ENCODE measurements at regions not wholly inside any gene's neighbourhood (a gene's known extent, or its start where the extent isn't known, plus 50 kb on each side); places are given as distances from the start of the nearest gene placed in this dataset.

DNA sequence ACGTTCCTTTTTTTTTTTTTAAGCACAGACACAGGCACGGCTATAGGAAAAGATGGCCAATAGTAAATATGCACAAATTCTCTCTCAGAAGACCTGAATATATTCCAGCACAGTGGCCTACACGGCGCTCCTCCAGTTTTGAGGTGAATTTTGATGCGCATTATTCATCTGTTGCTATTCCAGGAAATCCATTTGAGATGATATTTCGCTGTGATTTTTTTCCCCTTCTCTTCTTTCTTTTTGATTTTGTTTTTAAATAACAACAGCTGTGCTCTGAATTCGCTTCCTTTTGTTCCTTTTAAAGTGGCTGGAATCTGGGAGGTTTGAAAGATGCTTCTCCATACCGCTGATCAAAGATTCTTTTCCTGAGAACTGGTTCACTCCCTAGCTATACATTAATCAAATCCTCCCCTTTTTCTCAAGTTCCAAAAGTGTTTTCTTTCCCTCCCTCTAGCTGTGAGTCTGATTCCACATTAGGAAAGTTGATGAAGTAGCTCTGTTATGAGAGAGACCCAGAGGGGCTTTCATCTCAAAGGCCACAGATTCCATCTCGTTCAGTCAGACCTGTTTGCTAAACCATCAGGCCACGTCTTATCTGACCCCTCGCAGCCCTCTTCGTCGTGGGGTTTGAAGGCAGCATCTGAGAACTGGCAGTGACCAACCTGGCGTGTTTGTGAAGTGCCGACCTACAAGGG lies 602.7 kb upstream of the NRP1 start:
- no peaks in the 10 kb centered on the region for H3F3A ChIP-seq (ENCODE audit: insufficient read depth)
- H3K9me3 ChIP-seq (ENCODE audit: low read depth), result no peaks in the 10 kb centered on the region
- H3K4me1 ChIP-seq (ENCODE audit: insufficient read depth), result no peaks in the 10 kb centered on the region
- H3K36me3 ChIP-seq (ENCODE audit: low read depth), result no peaks in the 10 kb centered on the region
- no peaks in the 10 kb centered on the region for H4K20me1 ChIP-seq (ENCODE audit: insufficient read depth)
- H3K4me2 ChIP-seq (ENCODE audit: unreplicated experiment), result no peak overlapping the region
- H3K27ac ChIP-seq, result no peak overlapping the region
- H3K9ac ChIP-seq, result no peak overlapping the region
- no peak overlapping the region for H3K4me3 ChIP-seq
- in situ Hi-C loops (cut with MboI), result no loop called here
- DNase-seq, result no peak
- no peaks in the 10 kb centered on the region for H3K27me3 ChIP-seq (replicated peaks; ENCODE audit: insufficient read depth)
- H3K9me2 ChIP-seq (ENCODE audit: insufficient read depth), result no peaks in the 10 kb centered on the region
- WGBS, 2 experiments (ENCODE audit: low coverage in 1 of 2, low lambda C conversion rate in 2 of 2, missing lambda C conversion rate in 2 of 2), result 71 to 74% methylated on average over 15 of the region's 15 CpGs
- no peak overlapping the region for H2AFZ ChIP-seq
- TF ChIP-seq EZH2 (IDR thresholded peaks at IDR 0.05; ENCODE audit: insufficient read depth, poor library complexity, severe bottlenecking) (no peak), EZH2phosphoT487 (IDR thresholded peaks at IDR 0.05; ENCODE audit: insufficient read depth, low read depth) (no peak)
- H3K79me2 ChIP-seq (ENCODE audit: insufficient read depth), result no peaks in the 10 kb centered on the region

DNA sequence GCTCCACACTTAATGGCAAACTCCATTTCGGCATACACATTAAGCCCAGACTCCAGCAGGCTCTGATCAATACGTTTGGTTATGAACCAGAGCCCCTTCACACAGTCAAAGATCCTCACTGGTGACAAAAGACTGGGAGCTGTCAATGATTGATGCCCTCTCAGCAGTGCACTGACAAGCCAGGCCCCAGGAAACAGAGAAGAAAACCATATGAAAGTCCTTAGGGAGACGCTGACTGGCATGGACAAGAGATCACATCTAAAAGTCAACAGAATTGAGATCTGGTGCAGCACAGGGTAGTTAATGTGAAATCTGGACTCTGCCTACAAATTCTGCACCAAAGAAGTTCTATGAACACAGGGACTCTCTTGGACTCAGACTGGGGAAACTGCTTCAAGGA lies 600.9 kb upstream of the NRP1 start:
- 73 to 84% methylated on average over 3 of the region's 3 CpGs for WGBS, 2 experiments (ENCODE audit: low coverage in 1 of 2, low lambda C conversion rate in 2 of 2, missing lambda C conversion rate in 2 of 2)
- no peak overlapping the region for H3K4me3 ChIP-seq
- TF ChIP-seq EZH2phosphoT487 (IDR thresholded peaks at IDR 0.05; ENCODE audit: insufficient read depth, low read depth), result no peak
- TF ChIP-seq EZH2 (IDR thresholded peaks at IDR 0.05; ENCODE audit: insufficient read depth, poor library complexity, severe bottlenecking), result no peak
- H3K9me3 ChIP-seq (ENCODE audit: low read depth), result no peaks in the 10 kb centered on the region
- no peaks in the 10 kb centered on the region for H3K9me2 ChIP-seq (ENCODE audit: insufficient read depth)
- H3K4me1 ChIP-seq (ENCODE audit: insufficient read depth), result no peaks in the 10 kb centered on the region
- H3K36me3 ChIP-seq (ENCODE audit: low read depth), result no peaks in the 10 kb centered on the region
- H4K20me1 ChIP-seq (ENCODE audit: insufficient read depth), result no peaks in the 10 kb centered on the region
- no peak overlapping the region for H3K4me2 ChIP-seq (ENCODE audit: unreplicated experiment)
- H3K27me3 ChIP-seq (replicated peaks; ENCODE audit: insufficient read depth), result no peaks in the 10 kb centered on the region
- no peak for DNase-seq
- H3K27ac ChIP-seq, result no peak overlapping the region
- H3K79me2 ChIP-seq (ENCODE audit: insufficient read depth), result no peaks in the 10 kb centered on the region
- H2AFZ ChIP-seq, result no peak overlapping the region
- no peak overlapping the region for H3K9ac ChIP-seq
- no peaks in the 10 kb centered on the region for H3F3A ChIP-seq (ENCODE audit: insufficient read depth)
- in situ Hi-C loops (cut with MboI), result no loop called here

DNA sequence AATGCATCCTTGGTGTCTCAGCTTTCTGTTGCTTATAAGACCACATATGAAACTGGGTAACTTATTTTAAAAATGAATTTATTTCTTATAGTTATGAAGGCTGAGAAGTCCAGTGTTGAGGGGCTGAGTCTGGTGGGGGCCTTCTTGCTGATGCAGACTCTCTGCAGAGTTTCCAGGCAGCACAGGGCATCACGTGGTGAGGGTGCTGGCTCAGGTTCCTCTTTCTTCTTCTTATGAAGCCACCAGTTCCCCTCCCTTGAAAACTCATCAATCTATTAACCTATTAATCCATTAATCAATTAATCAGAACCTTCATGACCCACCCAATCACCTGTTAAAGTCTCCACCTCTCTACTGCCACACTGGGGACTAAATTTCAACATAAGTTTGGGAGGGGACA lies 595.6 kb upstream of the NRP1 start:
- DNase-seq, result no peak
- Histone ChIP-seq H3F3A (ENCODE audit: insufficient read depth) (no peaks in the 10 kb centered on the region), H3K36me3 (ENCODE audit: low read depth) (no peaks in the 10 kb centered on the region), H3K4me1 (ENCODE audit: insufficient read depth) (no peaks in the 10 kb centered on the region), H3K9ac (no peak overlapping the region), H2AFZ (no peak overlapping the region), H3K4me2 (ENCODE audit: unreplicated experiment) (no peak overlapping the region), H3K9me2 (ENCODE audit: insufficient read depth) (no peaks in the 10 kb centered on the region), H3K9me3 (ENCODE audit: low read depth) (no peaks in the 10 kb centered on the region), H3K4me3 (no peak overlapping the region), H4K20me1 (ENCODE audit: insufficient read depth) (no peaks in the 10 kb centered on the region), H3K27me3 (replicated peaks; ENCODE audit: insufficient read depth) (no peaks in the 10 kb centered on the region), H3K27ac (no peak overlapping the region), H3K79me2 (ENCODE audit: insufficient read depth) (no peaks in the 10 kb centered on the region)
- in situ Hi-C loops (cut with MboI), result no loop called here
- no peak for TF ChIP-seq EZH2phosphoT487 (IDR thresholded peaks at IDR 0.05; ENCODE audit: insufficient read depth, low read depth)
- TF ChIP-seq EZH2 (IDR thresholded peaks at IDR 0.05; ENCODE audit: insufficient read depth, poor library complexity, severe bottlenecking), result no peak
- WGBS, 2 experiments (ENCODE audit: low coverage in 1 of 2, low lambda C conversion rate in 2 of 2, missing lambda C conversion rate in 2 of 2), result 63 to 75% methylated on average over 1 of the region's 1 CpG

DNA sequence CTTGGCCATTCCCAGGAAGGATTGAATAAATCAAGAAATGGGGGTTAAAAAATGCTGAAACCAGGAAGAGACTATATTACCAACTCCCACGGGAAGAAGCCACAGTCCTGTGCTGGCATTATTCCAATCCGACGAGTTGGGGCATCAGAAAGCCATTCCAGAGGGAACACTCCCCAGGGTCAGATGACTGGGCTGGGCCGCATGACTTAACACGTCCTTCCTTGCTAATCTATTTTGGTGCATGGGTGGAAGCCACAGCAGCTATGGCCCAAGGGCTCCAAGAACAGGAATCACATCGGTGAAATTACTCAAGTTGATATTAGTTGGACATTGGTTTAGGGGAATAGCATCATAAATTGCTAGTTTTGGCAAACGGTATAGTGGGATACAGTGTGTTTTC lies 592.9 kb upstream of the NRP1 start:
- DNase-seq, result no peak
- WGBS, 2 experiments (ENCODE audit: low coverage in 1 of 2, low lambda C conversion rate in 2 of 2, missing lambda C conversion rate in 2 of 2), result 76 to 82% methylated on average over 7 of the region's 7 CpGs
- Histone ChIP-seq H3K9me2 (ENCODE audit: insufficient read depth) (no peaks in the 10 kb centered on the region), H3K4me3 (no peak overlapping the region), H3K27ac (no peak overlapping the region), H3K4me2 (ENCODE audit: unreplicated experiment) (no peak overlapping the region), H3K79me2 (ENCODE audit: insufficient read depth) (no peaks in the 10 kb centered on the region), H4K20me1 (ENCODE audit: insufficient read depth) (no peaks in the 10 kb centered on the region), H3K36me3 (ENCODE audit: low read depth) (no peaks in the 10 kb centered on the region), H3F3A (ENCODE audit: insufficient read depth) (no peaks in the 10 kb centered on the region), H2AFZ (no peak overlapping the region), H3K9ac (no peak overlapping the region), H3K4me1 (ENCODE audit: insufficient read depth) (no peaks in the 10 kb centered on the region), H3K9me3 (ENCODE audit: low read depth) (no peaks in the 10 kb centered on the region), H3K27me3 (replicated peaks; ENCODE audit: insufficient read depth) (no peaks in the 10 kb centered on the region)
- in situ Hi-C loops (cut with MboI), result no loop called here
- no peak for TF ChIP-seq EZH2 (IDR thresholded peaks at IDR 0.05; ENCODE audit: insufficient read depth, poor library complexity, severe bottlenecking)
- TF ChIP-seq EZH2phosphoT487 (IDR thresholded peaks at IDR 0.05; ENCODE audit: insufficient read depth, low read depth), result no peak
